ENCODE measurements at regions not wholly inside any gene's neighbourhood (a gene's known extent, or its start where the extent isn't known, plus 50 kb on each side); places are given as distances from the start of the nearest gene placed in this dataset.

DNA sequence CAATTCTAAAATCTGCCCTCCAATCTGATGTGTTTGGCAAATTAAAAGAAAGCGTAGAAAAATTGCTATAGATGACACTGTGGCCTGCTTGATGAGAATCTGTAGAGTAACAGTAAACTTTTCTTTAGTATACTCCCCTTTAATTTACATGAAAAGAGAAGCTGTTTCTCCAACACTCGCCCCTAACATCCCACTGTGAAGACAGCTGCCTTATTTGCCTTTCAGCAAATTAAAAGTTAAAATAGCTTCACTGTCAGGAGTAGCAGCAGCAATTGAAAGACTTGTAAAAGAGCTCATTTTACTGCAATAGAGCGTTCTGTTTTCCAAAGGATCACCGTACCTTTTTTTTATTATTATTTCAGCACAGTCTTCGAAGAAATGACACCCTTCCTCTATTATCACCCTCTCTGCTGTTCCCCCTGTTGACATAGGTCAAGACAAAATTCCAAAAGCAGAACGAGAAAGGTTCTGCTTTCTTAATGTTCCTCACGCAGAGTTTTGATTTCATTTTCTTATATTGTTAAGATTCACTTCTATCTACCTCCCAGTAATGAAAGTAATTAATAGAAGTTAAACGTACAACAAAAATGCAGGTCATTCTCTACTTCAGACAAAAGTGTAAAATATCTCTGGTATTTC lies 153.5 kb upstream of the USP15 start (continued):
- TF ChIP-seq, protein P1, sequence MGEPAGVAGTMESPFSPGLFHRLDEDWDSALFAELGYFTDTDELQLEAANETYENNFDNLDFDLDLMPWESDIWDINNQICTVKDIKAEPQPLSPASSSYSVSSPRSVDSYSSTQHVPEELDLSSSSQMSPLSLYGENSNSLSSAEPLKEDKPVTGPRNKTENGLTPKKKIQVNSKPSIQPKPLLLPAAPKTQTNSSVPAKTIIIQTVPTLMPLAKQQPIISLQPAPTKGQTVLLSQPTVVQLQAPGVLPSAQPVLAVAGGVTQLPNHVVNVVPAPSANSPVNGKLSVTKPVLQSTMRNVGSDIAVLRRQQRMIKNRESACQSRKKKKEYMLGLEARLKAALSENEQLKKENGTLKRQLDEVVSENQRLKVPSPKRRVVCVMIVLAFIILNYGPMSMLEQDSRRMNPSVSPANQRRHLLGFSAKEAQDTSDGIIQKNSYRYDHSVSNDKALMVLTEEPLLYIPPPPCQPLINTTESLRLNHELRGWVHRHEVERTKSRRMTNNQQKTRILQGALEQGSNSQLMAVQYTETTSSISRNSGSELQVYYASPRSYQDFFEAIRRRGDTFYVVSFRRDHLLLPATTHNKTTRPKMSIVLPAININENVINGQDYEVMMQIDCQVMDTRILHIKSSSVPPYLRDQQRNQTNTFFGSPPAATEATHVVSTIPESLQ (CRISPR knock-in tag; IDR thresholded peaks at IDR 0.05): no peak
- TF ChIP-seq, protein P2, sequence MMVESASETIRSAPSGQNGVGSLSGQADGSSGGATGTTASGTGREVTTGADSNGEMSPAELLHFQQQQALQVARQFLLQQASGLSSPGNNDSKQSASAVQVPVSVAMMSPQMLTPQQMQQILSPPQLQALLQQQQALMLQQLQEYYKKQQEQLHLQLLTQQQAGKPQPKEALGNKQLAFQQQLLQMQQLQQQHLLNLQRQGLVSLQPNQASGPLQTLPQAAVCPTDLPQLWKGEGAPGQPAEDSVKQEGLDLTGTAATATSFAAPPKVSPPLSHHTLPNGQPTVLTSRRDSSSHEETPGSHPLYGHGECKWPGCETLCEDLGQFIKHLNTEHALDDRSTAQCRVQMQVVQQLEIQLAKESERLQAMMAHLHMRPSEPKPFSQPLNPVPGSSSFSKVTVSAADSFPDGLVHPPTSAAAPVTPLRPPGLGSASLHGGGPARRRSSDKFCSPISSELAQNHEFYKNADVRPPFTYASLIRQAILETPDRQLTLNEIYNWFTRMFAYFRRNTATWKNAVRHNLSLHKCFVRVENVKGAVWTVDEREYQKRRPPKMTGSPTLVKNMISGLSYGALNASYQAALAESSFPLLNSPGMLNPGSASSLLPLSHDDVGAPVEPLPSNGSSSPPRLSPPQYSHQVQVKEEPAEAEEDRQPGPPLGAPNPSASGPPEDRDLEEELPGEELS (CRISPR knock-in tag; IDR thresholded peaks at IDR 0.05): no peak
- no peak for TF ChIP-seq IRF2 (CRISPR knock-in tag; IDR thresholded peaks at IDR 0.05; ENCODE audit: borderline replicate concordance, low read depth)
- no peak for TF ChIP-seq GTF2I (CRISPR knock-in tag; conservative IDR thresholded peaks at IDR 0.05)
- TF ChIP-seq NR2C2 (CRISPR knock-in tag; IDR thresholded peaks at IDR 0.05): no peak

GRCh38 chr12:62113366-62114011 lies 146.7 kb upstream of the USP15 start:
- Mint-ChIP-seq H3K36me3 (peaks cover 15% of the 10 kb centered on the region), H3K27me3 (ENCODE audit: low read depth) (peaks cover 18% of the 10 kb centered on the region), H3K27ac (no peak overlapping the region), H3K4me3 (no peak overlapping the region), H3K4me1 (peaks cover 21% of the 10 kb centered on the region), H3K9me3 (peaks cover 32% of the 10 kb centered on the region)
- DNase-seq (ENCODE audit: low spot score) (peak; percentile 43), ATAC-seq (peak; percentile 95)
- ChIA-PET POLR2A (interaction anchor here (0.6 kb wide), 1 partner anchor 84 kb away, joined by 3 read pairs; no protein-coding TSS in a partner anchor), CTCF (interaction anchor here (0.7 kb wide), 1 partner anchor 10 kb away, joined by 3 read pairs; no protein-coding TSS in a partner anchor)
- TF ChIP-seq ZNF281 (CRISPR knock-in tag; IDR thresholded peaks at IDR 0.05) (0 out of 2 replicates have a peak, but pooled peaks have one; percentile 17), ZNF121 (CRISPR knock-in tag; IDR thresholded peaks at IDR 0.05) (no peak), ELF4 (CRISPR knock-in tag; IDR thresholded peaks at IDR 0.05; ENCODE audit: low read depth) (no peak), ZNF532 (CRISPR knock-in tag; IDR thresholded peaks at IDR 0.05; ENCODE audit: borderline replicate concordance) (no peak)

- H3K36me3 Mint-ChIP-seq: peaks cover 5% of the 10 kb centered on the region
- no peak for ATAC-seq
- POLR2A ChIA-PET: no interaction called here
- TF ChIP-seq AR (CRISPR knock-in tag; IDR thresholded peaks at IDR 0.05) (no peak), ZMAT4 (CRISPR knock-in tag; IDR thresholded peaks at IDR 0.05) (no peak)
- TF ChIP-seq, protein P3, sequence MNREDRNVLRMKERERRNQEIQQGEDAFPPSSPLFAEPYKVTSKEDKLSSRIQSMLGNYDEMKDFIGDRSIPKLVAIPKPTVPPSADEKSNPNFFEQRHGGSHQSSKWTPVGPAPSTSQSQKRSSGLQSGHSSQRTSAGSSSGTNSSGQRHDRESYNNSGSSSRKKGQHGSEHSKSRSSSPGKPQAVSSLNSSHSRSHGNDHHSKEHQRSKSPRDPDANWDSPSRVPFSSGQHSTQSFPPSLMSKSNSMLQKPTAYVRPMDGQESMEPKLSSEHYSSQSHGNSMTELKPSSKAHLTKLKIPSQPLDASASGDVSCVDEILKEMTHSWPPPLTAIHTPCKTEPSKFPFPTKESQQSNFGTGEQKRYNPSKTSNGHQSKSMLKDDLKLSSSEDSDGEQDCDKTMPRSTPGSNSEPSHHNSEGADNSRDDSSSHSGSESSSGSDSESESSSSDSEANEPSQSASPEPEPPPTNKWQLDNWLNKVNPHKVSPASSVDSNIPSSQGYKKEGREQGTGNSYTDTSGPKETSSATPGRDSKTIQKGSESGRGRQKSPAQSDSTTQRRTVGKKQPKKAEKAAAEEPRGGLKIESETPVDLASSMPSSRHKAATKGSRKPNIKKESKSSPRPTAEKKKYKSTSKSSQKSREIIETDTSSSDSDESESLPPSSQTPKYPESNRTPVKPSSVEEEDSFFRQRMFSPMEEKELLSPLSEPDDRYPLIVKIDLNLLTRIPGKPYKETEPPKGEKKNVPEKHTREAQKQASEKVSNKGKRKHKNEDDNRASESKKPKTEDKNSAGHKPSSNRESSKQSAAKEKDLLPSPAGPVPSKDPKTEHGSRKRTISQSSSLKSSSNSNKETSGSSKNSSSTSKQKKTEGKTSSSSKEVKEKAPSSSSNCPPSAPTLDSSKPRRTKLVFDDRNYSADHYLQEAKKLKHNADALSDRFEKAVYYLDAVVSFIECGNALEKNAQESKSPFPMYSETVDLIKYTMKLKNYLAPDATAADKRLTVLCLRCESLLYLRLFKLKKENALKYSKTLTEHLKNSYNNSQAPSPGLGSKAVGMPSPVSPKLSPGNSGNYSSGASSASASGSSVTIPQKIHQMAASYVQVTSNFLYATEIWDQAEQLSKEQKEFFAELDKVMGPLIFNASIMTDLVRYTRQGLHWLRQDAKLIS (CRISPR knock-in tag; IDR thresholded peaks at IDR 0.05; ENCODE audit: borderline replicate concordance): no peak
Measured at GRCh38 chr12:62116986-62117385, 143.2 kb upstream of the USP15 start.

More at GRCh38 chr12:62116986-62117385, 143.2 kb upstream of the USP15 start:
- H3K9me3 Mint-ChIP-seq: peaks cover 6% of the 10 kb centered on the region
- H3K4me1 Mint-ChIP-seq: peaks cover 21% of the 10 kb centered on the region
- CTCF ChIA-PET: no interaction called here
- DNase-seq (ENCODE audit: low spot score): no peak
- no peak overlapping the region for H3K27ac Mint-ChIP-seq
- H3K4me3 Mint-ChIP-seq: no peak overlapping the region
- peaks cover 6% of the 10 kb centered on the region for H3K27me3 Mint-ChIP-seq (ENCODE audit: low read depth)
